ENCODE measurements at regions not wholly inside any gene's neighbourhood (a gene's known extent, or its start where the extent isn't known, plus 50 kb on each side); places are given as distances from the start of the nearest gene placed in this dataset.

DNA sequence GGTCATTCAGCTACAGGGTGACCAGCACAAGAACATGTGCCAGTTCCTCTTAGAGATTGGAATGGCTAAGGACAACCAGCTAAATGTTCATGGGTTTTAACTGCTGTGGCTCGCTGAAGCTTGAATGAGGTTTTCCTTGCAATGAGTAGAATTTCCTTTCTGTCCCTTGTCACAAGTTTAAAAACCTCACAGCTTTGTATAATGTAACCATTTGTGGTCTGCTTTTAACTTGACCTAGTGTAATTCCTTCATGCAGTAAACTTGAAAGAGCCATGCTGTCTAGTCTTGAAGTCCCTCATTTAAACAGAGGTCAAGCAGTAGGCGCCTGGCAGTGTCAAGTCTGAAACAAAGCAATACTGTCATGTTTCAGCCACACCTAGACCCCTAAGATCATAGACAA lies 181.3 kb upstream of the DMRT1 start:
- TF ChIP-seq POLR2A (IDR thresholded peaks at IDR 0.05) = no peak
- TF ChIP-seq, protein P1, sequence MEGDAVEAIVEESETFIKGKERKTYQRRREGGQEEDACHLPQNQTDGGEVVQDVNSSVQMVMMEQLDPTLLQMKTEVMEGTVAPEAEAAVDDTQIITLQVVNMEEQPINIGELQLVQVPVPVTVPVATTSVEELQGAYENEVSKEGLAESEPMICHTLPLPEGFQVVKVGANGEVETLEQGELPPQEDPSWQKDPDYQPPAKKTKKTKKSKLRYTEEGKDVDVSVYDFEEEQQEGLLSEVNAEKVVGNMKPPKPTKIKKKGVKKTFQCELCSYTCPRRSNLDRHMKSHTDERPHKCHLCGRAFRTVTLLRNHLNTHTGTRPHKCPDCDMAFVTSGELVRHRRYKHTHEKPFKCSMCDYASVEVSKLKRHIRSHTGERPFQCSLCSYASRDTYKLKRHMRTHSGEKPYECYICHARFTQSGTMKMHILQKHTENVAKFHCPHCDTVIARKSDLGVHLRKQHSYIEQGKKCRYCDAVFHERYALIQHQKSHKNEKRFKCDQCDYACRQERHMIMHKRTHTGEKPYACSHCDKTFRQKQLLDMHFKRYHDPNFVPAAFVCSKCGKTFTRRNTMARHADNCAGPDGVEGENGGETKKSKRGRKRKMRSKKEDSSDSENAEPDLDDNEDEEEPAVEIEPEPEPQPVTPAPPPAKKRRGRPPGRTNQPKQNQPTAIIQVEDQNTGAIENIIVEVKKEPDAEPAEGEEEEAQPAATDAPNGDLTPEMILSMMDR (IDR thresholded peaks at IDR 0.05 in 4 of 5, conservative IDR thresholded peaks at IDR 0.05 in 1 of 5) = no peak
- no peaks in the 10 kb centered on the region for H3K27me3 ChIP-seq
- ATAC-seq (no peak), DNase-seq (no peak)
- H3K27ac ChIP-seq = no peak overlapping the region
- H3K9me3 ChIP-seq = no peaks in the 10 kb centered on the region
- H3K36me3 ChIP-seq = no peaks in the 10 kb centered on the region
- in situ Hi-C loops (cut with MboI; ENCODE audit: low sequenced_read_pairs in 4 of 4) = no loop called here
- H3K4me1 ChIP-seq = peaks cover 0 to 12% of the 10 kb centered on the region in 2 donors
- no peak overlapping the region for H3K4me3 ChIP-seq
- intact Hi-C loops (cut with DNase I; ENCODE audit: low total_unique reads) = no loop called here

DNA sequence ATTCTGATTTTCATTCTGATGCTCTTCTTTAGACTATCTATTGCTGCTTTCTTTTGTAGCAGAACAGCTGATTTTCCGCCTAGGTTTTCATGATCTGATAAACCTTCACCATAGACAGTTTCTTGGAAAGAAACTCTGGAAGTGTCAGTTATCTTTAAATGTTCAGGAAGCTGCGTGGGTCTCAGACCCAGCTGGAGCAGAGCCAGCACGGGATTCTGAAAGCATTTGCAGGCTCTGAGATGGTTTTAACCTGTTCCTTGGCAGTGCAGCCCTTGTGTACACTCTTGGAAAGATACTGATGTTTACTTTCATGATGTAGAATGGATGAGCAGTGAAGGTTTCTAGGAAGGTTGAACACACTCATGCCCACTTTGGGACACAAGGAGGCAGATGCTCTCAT lies 178.0 kb upstream of the DMRT1 start:
- H3K27ac ChIP-seq = no peak overlapping the region
- DNase-seq (no peak), ATAC-seq (no peak)
- H3K36me3 ChIP-seq = no peaks in the 10 kb centered on the region
- H3K27me3 ChIP-seq = no peaks in the 10 kb centered on the region
- H3K9me3 ChIP-seq = no peaks in the 10 kb centered on the region
- TF ChIP-seq, protein P1 (IDR thresholded peaks at IDR 0.05 in 4 of 5, conservative IDR thresholded peaks at IDR 0.05 in 1 of 5) = no peak
- TF ChIP-seq POLR2A (IDR thresholded peaks at IDR 0.05) = no peak
- H3K4me3 ChIP-seq = no peak overlapping the region
- intact Hi-C loops (cut with DNase I; ENCODE audit: low total_unique reads) (no loop called here), in situ Hi-C loops (cut with MboI; ENCODE audit: low sequenced_read_pairs in 4 of 4) (no loop called here)
- no peaks in the 10 kb centered on the region for H3K4me1 ChIP-seq

DNA sequence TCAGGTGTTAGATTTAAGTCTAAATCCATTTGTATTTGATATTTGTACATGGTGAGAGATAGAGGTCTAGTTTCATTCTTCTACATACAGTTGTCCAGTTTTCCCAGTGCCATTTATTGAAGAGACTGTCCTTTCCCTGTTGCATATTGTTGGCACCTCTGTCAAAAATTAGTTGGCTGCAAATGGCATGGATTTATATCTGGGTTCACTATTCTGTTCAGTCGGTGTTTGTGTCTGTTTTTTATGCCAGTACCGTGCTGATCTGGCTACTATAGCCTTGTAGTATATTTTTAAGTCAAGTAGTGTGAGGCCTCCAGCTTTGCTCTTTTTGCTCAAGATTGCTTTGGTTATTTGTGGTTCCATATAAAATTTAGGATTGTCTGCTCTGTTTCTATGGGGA lies 176.2 kb upstream of the DMRT1 start:
- Histone ChIP-seq H3K4me3 (no peak overlapping the region), H3K27me3 (no peaks in the 10 kb centered on the region), H3K36me3 (no peaks in the 10 kb centered on the region), H3K9me3 (no peaks in the 10 kb centered on the region), H3K27ac (no peak overlapping the region), H3K4me1 (no peaks in the 10 kb centered on the region)
- intact Hi-C loops (cut with DNase I; ENCODE audit: low total_unique reads) = no loop called here
- TF ChIP-seq, protein P1 (IDR thresholded peaks at IDR 0.05 in 4 of 5, conservative IDR thresholded peaks at IDR 0.05 in 1 of 5) = no peak
- TF ChIP-seq POLR2A (IDR thresholded peaks at IDR 0.05) = no peak
- ATAC-seq = no peak
- no peak for DNase-seq
- in situ Hi-C loops (cut with MboI; ENCODE audit: low sequenced_read_pairs in 4 of 4) = no loop called here

DNA sequence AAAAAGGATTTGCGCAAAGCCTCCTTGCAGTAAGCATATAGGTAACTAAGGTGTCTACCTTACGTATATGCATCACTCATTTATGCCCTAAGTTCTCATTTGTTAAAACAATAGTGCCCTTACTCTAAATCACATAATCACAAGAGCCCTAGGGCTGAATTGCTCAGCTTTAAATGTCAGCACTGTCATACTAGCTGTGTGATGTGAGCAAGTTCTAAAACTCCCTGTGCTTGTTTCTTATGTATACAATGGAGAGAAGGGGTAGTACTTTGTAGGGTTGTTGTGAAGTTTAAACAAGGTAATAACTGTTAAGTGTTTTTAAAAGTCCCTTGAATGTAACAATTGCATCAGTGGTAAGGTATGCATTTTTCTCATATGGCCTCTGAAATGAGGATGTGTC lies 169.5 kb upstream of the DMRT1 start:
- Histone ChIP-seq H3K36me3 (no peaks in the 10 kb centered on the region), H3K4me3 (no peak overlapping the region), H3K4me1 (peaks cover 8 to 12% of the 10 kb centered on the region in 2 donors), H3K27ac (no peak overlapping the region), H3K9me3 (no peaks in the 10 kb centered on the region), H3K27me3 (no peaks in the 10 kb centered on the region)
- no peak for TF ChIP-seq POLR2A (IDR thresholded peaks at IDR 0.05)
- TF ChIP-seq, protein P1 (IDR thresholded peaks at IDR 0.05 in 4 of 5, conservative IDR thresholded peaks at IDR 0.05 in 1 of 5) = no peak
- intact Hi-C loops (cut with DNase I; ENCODE audit: low total_unique reads) = no loop called here
- in situ Hi-C loops (cut with MboI; ENCODE audit: low sequenced_read_pairs in 4 of 4) = loop anchor here in 1 of 4 donors (10.0 kb wide), 1 partner anchor 57 kb away; no protein-coding TSS in a partner anchor
- no peak for DNase-seq
- ATAC-seq = no peak

GRCh38 chr9:672851-673250 lies 168.6 kb upstream of the DMRT1 start:
- intact Hi-C loops (cut with DNase I; ENCODE audit: low total_unique reads) (no loop called here), in situ Hi-C loops (cut with MboI; ENCODE audit: low sequenced_read_pairs in 4 of 4) (loop anchor here in 1 of 4 donors (10.0 kb wide), 1 partner anchor 58 kb away; no protein-coding TSS in a partner anchor)
- TF ChIP-seq, protein P1 (IDR thresholded peaks at IDR 0.05 in 4 of 5, conservative IDR thresholded peaks at IDR 0.05 in 1 of 5) = no peak
- TF ChIP-seq POLR2A (IDR thresholded peaks at IDR 0.05) = no peak
- H3K27ac ChIP-seq = no peak overlapping the region
- no peak for ATAC-seq
- no peak overlapping the region for H3K4me3 ChIP-seq
- no peak for DNase-seq
- no peaks in the 10 kb centered on the region for H3K9me3 ChIP-seq
- H3K27me3 ChIP-seq = no peaks in the 10 kb centered on the region
- peaks cover 15 to 16% of the 10 kb centered on the region in 2 donors for H3K4me1 ChIP-seq
- no peaks in the 10 kb centered on the region for H3K36me3 ChIP-seq
